GM12864 (cell line): ENCODE measurements at regions not wholly inside any gene's neighbourhood (a gene's known extent, or its start where the extent isn't known, plus 50 kb on each side); places are given as distances from the start of the nearest gene placed in this dataset.

Experiments
- DNase-seq: peaks from one replicate; pipeline ENCODE4 v3.0.0-alpha.2; 2011; ENCODE audit warnings: low read depth
- H3K4me3 ChIP-seq: 2 replicates; pipeline ENCODE4 v1.5.1; 2011; ENCODE audit warnings: mild to moderate bottlenecking, low read depth, low read length, control low read depth
- CTCF ChIP-seq: IDR thresholded peaks from 2 replicates; pipeline ENCODE4 v1.5.1; 2011; ENCODE audit warnings: low read depth, mild to moderate bottlenecking, moderate library complexity, low read length, control low read depth, inconsistent platforms; ENCODE audit errors: missing control alignments

DNA sequence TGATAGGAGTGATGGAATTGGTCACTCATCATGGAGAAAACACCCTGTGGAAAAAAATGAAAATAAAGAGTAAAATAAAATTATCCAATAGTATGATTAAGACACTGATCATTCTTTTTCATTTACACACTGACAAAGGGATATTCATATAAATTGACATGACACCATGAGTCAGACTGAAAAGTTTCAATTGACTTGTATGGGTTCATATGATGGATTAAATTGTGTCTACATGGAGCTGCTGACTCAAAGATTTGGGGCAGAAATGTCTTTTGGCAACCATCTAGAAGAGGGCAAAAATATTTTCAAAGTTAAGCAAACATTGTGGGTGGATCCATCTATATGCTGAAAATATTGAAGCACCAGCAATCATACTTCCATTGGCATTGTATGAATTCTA lies 153.4 kb upstream of the PPP3CA start:
- DNase-seq = no peak
- H3K4me3 ChIP-seq = no peak overlapping the region
- TF ChIP-seq CTCF = no peak

DNA sequence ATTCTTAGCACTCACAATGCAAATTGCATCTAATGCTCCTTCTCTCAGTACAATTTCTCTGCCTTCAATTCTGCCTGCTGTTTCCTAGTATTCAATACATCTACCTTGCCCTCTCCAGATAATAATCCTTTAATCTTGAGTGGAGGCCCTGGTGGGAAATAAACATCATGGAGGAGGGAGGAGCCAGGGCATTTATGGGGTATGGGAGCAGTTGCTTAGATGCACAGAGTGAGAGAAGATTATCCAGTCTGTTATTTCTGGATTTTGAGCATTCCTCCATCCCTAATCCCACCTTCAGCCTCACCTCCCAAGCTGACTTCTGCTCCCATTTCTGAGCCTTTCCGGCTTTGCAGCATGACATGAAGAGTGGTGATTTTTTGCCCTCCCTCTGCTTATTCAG lies 127.9 kb upstream of the PPP3CA start:
- no peak for TF ChIP-seq CTCF
- no peak overlapping the region for H3K4me3 ChIP-seq
- no peak for DNase-seq

DNA sequence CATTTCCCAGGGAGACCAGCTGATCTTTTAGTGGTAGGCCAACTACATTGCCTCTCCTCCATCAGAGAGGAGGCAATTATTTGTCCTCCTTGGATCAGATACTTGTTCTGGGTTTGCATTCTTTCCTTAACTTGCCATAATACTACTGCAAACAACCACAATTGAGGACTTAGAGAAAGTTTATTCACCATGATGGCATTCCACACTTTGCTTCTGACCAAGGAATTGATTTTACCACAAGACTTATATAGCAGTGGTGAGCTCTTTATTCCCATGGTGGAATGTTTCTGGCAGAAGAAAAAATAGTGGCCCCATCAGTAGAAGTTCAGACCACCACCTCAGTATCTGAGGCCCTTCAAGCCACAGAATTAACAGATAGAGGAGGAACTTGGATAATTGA lies 123.9 kb upstream of the PPP3CA start:
- H3K4me3 ChIP-seq = no peak overlapping the region
- DNase-seq = no peak

DNA sequence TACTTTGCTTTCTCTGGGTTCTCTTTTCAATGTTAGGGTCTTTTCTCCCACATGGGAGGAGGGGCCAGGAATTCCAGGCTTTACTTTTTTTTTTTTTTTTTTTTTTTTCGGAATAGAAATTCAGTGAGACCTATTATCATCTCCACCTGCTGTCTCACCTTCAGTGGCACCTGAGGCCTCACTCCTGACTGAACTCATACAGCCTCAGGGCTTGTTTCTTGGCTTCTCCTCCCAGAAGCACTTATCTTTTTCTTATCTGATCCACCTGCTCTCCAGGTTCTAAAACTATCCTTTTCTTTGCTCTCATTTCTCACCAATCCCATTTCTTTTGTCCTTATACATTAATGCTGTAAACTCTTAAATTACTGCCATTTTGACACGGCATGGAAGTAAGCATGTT lies 117.3 kb upstream of the PPP3CA start:
- TF ChIP-seq CTCF = no peak
- H3K4me3 ChIP-seq = no peak overlapping the region
- no peak for DNase-seq

More for the DNA sequence above, 123.9 kb upstream of the PPP3CA start:
- TF ChIP-seq CTCF = no peak

DNA sequence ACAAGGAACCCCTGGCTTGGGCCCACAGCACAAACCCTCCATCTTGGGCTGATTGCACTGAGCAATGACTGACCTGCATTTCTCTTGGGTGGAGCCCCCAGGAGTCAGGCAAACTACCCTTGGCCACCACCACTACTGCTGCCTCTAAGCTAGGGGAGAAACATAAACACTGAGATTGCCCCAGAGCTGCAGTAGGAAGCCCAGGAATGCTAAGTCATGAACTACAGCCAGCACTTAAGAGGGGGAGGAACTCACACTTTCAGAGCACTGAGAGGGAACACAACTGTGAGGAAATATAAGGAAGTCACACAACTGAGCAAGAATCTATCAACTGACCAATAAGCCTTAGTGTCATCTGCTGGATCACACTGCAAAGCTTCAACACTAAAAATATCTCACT lies 111.6 kb upstream of the PPP3CA start:
- DNase-seq = no peak
- TF ChIP-seq CTCF = no peak
- no peak overlapping the region for H3K4me3 ChIP-seq

DNA sequence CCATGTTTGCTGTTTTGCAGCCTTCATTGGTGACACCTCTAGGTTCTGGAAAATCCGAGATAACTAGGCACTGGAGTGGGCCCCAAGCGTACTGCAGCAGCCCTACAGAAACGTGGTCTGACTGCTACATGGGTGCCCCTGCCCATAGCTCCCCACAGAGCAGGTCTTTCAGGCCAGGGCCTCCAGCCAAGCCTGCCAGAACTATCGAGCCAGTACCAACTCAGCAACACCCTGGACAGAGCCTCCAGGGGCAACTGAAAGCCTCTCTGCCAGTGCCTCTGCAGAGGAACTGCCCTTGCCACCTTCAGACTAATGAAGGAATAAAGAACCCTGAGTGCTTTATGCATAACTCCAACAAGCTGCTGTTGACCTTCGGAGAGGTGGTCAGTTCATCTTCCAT lies 111.1 kb upstream of the PPP3CA start:
- H3K4me3 ChIP-seq = no peak overlapping the region
- DNase-seq = no peak
- no peak for TF ChIP-seq CTCF

- no peak overlapping the region for H3K4me3 ChIP-seq
- no peak for TF ChIP-seq CTCF
- DNase-seq = no peak
These were observed 103.8 kb upstream of the PPP3CA start for GRCh38 chr4:101451086-101451485.
